PC-3 (cell line): ENCODE measurements at regions not wholly inside any gene's neighbourhood (a gene's known extent, or its start where the extent isn't known, plus 50 kb on each side); places are given as distances from the start of the nearest gene placed in this dataset.

ENCODE experiments used
- ATAC-seq: fragments of 200-7000 bp; cut with Tn5 transposase; 2 replicates; pipeline ENCODE4 v1.9.1; 2020; ENCODE audit warnings: mild to moderate bottlenecking, moderate library complexity
- BruUV-seq: library from RNA; stranded (reverse); fragments of 400-500 nt; replicated peaks from 2 replicates; lab custom pipeline; 2021; lab: Mats Ljungman, UMichigan
- CTCF ChIA-PET: fragments of 300-600 bp; sonication (Branson Sonifier 250); formaldehyde crosslinking; loops from one replicate; lab custom pipeline; 2022; ENCODE audit warnings: antibody characterized with exemption; lab: Charles Lee
- POLR2A ChIA-PET: fragments of 300-600 bp; sonication (Branson Sonifier 250); formaldehyde crosslinking; loops from one replicate; lab custom pipeline; 2022; ENCODE audit warnings: antibody characterized with exemption; ENCODE audit not compliant: unreplicated experiment; lab: Charles Lee
- DNase-seq: peaks from one replicate; pipeline ENCODE4 v3.0.0-alpha.2; 2015
- H2AFZ ChIP-seq: fragments of 300-600 bp; sonication (generic); 2 replicates; pipeline ENCODE4 v1.6.0; 2016; ENCODE audit warnings: antibody characterized with exemption, low read length
- H3F3A ChIP-seq: fragments of 300-600 bp; sonication (generic); one replicate; pipeline ENCODE4 v1.6.0; 2017; ENCODE audit warnings: antibody characterized with exemption, low read length, control low read depth, mild to moderate bottlenecking; ENCODE audit not compliant: unreplicated experiment
- H3K27ac ChIP-seq: fragments of 300-600 bp; sonication (generic); 2 replicates; pipeline ENCODE4 v1.5.1; 2016; ENCODE audit warnings: mild to moderate bottlenecking, low read length
- H3K27me3 ChIP-seq: fragments of 300-600 bp; sonication (generic); 2 replicates; pipeline ENCODE4 v1.6.1; 2016; ENCODE audit warnings: low read length, mixed read lengths
- H3K36me3 ChIP-seq: fragments of 300-600 bp; sonication (generic); 2 replicates; pipeline ENCODE4 v1.6.1; 2016; ENCODE audit warnings: low read depth, mixed run types, low read length, mixed read lengths
- H3K4me1 ChIP-seq: fragments of 300-600 bp; sonication (generic); 2 replicates; pipeline ENCODE4 v1.5.1; 2016; ENCODE audit warnings: low read length; ENCODE audit not compliant: insufficient read depth
- H3K4me2 ChIP-seq: fragments of 300-600 bp; sonication (generic); 2 replicates; pipeline ENCODE4 v1.6.0; 2016; ENCODE audit warnings: low read length
- H3K4me3 ChIP-seq: fragments of 300-600 bp; sonication (generic); 2 replicates; pipeline ENCODE4 v1.5.1; 2016; ENCODE audit warnings: mild to moderate bottlenecking, low read length, mixed read lengths
- H3K79me2 ChIP-seq: fragments of 300-600 bp; sonication (generic); 2 replicates; pipeline ENCODE4 v1.6.1; 2017; ENCODE audit warnings: low read length, mixed read lengths
- H3K9ac ChIP-seq: fragments of 300-600 bp; sonication (generic); 2 replicates; pipeline ENCODE4 v1.6.0; 2016; ENCODE audit warnings: mild to moderate bottlenecking, low read length
- H3K9me2 ChIP-seq: fragments of 300-600 bp; sonication (generic); replicated peaks from 2 replicates; pipeline ENCODE4 v1.6.1; 2016; ENCODE audit warnings: mixed run types, low read length, mixed read lengths
- H3K9me3 ChIP-seq: fragments of 300-600 bp; sonication (generic); 2 replicates; pipeline ENCODE4 v1.6.1; 2016; ENCODE audit warnings: low read length, mixed read lengths
- H4K20me1 ChIP-seq: fragments of 300-600 bp; sonication (generic); 2 replicates; pipeline ENCODE4 v1.6.1; 2016; ENCODE audit warnings: low read length, mixed read lengths
- EZH2 ChIP-seq: fragments of 300-600 bp; sonication (generic); IDR thresholded peaks from one replicate; pipeline ENCODE4 v1.6.1; 2017; ENCODE audit warnings: antibody characterized with exemption, mild to moderate bottlenecking, low read length; ENCODE audit not compliant: unreplicated experiment
- EZH2phosphoT487 ChIP-seq: fragments of 300-600 bp; sonication (generic); IDR thresholded peaks from 2 replicates; pipeline ENCODE4 v1.6.1; 2018; ENCODE audit warnings: mild to moderate bottlenecking, antibody characterized with exemption, low read length, borderline replicate concordance
- intact Hi-C: fragments of 100-400 bp; cut with micrococcal nuclease; formaldehyde crosslinking; loops from 2 replicates; pipeline ENCODE4 v1.9.0; 2023
- TF ChIP-seq, protein P1 (sequence below): fragments of 300-600 bp; sonication (generic); conservative IDR thresholded peaks from 2 replicates; pipeline ENCODE4 v1.5.1; 2017; ENCODE audit warnings: antibody characterized with exemption, low read depth, mild to moderate bottlenecking, low read length

DNA sequence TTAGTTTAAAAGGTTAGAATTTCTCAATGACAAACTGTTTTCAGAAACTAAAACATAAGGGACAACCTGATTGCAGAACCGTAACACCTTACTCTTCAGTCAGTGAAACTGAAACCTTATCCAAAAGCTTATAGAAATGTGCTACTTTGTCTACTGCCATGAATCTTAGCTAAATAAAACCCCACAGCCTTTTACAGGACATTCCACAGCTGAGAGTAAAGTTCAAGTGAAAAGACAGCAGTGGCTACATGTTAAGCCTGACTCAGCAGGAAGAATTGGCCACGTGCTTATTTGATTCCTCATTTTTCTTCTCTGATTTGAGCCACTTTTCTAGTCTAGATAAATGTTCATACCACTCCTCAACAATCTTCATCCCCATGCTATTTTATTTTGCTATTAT is 278.7 kb upstream of the ISL1 start:
- POLR2A ChIA-PET: no interaction called here

DNA sequence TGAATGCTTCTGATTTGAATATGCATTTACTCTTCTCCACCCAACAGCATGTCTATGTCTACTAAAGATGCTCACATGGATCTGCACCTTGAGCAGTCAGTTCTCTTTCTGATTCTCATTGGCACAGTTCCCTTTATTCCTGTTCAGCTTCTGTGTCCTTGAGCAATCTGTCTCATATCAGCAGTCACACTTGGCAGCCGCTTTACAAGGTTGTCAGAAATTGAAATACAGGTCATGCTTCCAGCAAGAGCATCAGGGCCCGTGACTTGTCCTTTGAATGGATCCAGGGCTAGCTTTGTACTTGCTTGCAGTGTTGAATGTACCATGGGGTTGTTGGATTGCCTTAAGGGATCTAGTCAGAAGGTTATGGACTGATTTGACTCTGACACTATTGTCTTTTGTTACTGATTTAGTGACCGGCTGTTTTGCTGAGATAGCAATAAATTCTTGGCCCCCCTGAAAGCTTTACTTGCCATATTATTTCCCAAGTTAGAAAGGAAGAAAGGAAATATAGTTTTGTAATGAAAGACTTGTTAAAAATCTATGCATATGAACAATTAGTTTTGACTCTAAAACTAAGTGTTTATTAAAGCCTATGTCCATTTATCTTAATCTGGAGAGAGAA is 273.4 kb upstream of the ISL1 start:
- no peaks in the 10 kb centered on the region for H3K79me2 ChIP-seq
- H2AFZ ChIP-seq: no peak overlapping the region
- BruUV-seq: no TSS peak
- H3K4me1 ChIP-seq: no peaks in the 10 kb centered on the region
- no peaks in the 10 kb centered on the region for H3K27me3 ChIP-seq
- no peaks in the 10 kb centered on the region for H4K20me1 ChIP-seq
- ATAC-seq: no peak
- no peaks in the 10 kb centered on the region for H3K9me2 ChIP-seq
- no peaks in the 10 kb centered on the region for H3K9me3 ChIP-seq
- TF ChIP-seq EZH2: no peak
- TF ChIP-seq EZH2phosphoT487: no peak
- TF ChIP-seq, protein P1, sequence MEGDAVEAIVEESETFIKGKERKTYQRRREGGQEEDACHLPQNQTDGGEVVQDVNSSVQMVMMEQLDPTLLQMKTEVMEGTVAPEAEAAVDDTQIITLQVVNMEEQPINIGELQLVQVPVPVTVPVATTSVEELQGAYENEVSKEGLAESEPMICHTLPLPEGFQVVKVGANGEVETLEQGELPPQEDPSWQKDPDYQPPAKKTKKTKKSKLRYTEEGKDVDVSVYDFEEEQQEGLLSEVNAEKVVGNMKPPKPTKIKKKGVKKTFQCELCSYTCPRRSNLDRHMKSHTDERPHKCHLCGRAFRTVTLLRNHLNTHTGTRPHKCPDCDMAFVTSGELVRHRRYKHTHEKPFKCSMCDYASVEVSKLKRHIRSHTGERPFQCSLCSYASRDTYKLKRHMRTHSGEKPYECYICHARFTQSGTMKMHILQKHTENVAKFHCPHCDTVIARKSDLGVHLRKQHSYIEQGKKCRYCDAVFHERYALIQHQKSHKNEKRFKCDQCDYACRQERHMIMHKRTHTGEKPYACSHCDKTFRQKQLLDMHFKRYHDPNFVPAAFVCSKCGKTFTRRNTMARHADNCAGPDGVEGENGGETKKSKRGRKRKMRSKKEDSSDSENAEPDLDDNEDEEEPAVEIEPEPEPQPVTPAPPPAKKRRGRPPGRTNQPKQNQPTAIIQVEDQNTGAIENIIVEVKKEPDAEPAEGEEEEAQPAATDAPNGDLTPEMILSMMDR: no peak
- no peak overlapping the region for H3K4me2 ChIP-seq
- no peak overlapping the region for H3K9ac ChIP-seq
- CTCF ChIA-PET: no interaction called here
- H3K4me3 ChIP-seq: no peak overlapping the region
- POLR2A ChIA-PET: no interaction called here
- no peaks in the 10 kb centered on the region for H3F3A ChIP-seq
- H3K27ac ChIP-seq: no peak overlapping the region
- H3K36me3 ChIP-seq: no peaks in the 10 kb centered on the region
- no peak for DNase-seq
- intact Hi-C loops: no loop called here

More for the DNA sequence above, 278.7 kb upstream of the ISL1 start:
- Histone ChIP-seq H3K9me3 (no peaks in the 10 kb centered on the region), H3K9me2 (no peaks in the 10 kb centered on the region), H2AFZ (no peak overlapping the region), H3K27me3 (no peaks in the 10 kb centered on the region), H3K36me3 (no peaks in the 10 kb centered on the region), H3K9ac (no peak overlapping the region), H3K4me1 (no peaks in the 10 kb centered on the region), H3K27ac (no peak overlapping the region), H3K4me3 (no peak overlapping the region), H3K79me2 (no peaks in the 10 kb centered on the region), H3K4me2 (no peak overlapping the region), H3F3A (no peaks in the 10 kb centered on the region), H4K20me1 (no peaks in the 10 kb centered on the region)
- ATAC-seq (no peak), DNase-seq (no peak)
- no TSS peak for BruUV-seq
- CTCF ChIA-PET: no interaction called here
- intact Hi-C loops: no loop called here
- TF ChIP-seq EZH2 (no peak), EZH2phosphoT487 (no peak)
- TF ChIP-seq, protein P1: no peak

DNA sequence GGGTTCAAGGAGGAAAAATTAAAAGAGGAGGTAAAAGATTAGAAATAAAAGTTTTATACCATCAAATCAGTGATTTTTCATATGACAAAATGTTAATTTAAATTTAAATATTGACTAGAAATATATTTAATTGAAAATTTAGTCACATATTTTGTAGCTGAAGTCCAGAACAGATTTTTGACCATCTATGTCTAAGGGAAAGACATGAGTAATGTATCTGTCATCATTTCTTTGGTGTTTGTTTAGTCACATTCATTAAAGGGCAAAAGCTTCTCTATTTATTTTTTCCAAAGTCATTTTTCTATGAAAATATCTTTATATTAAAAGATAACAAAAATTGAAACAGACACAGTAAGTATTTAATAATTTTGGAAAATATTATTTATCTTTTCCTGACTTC is 252.0 kb upstream of the ISL1 start:
- H3K4me2 ChIP-seq: no peak overlapping the region

More for the DNA sequence above, 252.0 kb upstream of the ISL1 start:
- H3K79me2 ChIP-seq: no peaks in the 10 kb centered on the region
- BruUV-seq: no TSS peak
- no peaks in the 10 kb centered on the region for H3K27me3 ChIP-seq
- no peak overlapping the region for H2AFZ ChIP-seq
- no peaks in the 10 kb centered on the region for H4K20me1 ChIP-seq
- TF ChIP-seq, protein P1: no peak
- TF ChIP-seq EZH2 (no peak), EZH2phosphoT487 (no peak)
- ATAC-seq: 0 out of 2 replicates have a peak, but pooled peaks have one; percentile 40
- no peak overlapping the region for H3K27ac ChIP-seq
- H3K36me3 ChIP-seq: no peaks in the 10 kb centered on the region
- POLR2A ChIA-PET: no interaction called here
- DNase-seq: peak; percentile 22
- no peaks in the 10 kb centered on the region; the same call in 1 of the 2 replicates for H3K4me1 ChIP-seq
- intact Hi-C loops: no loop called here
- H3K4me3 ChIP-seq: no peak overlapping the region
- H3K9ac ChIP-seq: no peak overlapping the region
- H3K9me3 ChIP-seq: no peaks in the 10 kb centered on the region
- no peaks in the 10 kb centered on the region for H3K9me2 ChIP-seq
- CTCF ChIA-PET: no interaction called here
- H3F3A ChIP-seq: no peaks in the 10 kb centered on the region
